SW 1271 (cell line): ENCODE measurements at regions not wholly inside any gene's neighbourhood (a gene's known extent, or its start where the extent isn't known, plus 50 kb on each side); places are given as distances from the start of the nearest gene placed in this dataset.
A peak's percentile ranks its signal among the peaks of the same experiment; 100 is the strongest.

ENCODE experiments used
- DNase-seq, 2 experiments: peaks; one replicate each; lab custom pipeline; 2025; lab: John Stamatoyannopoulos, UW

DNA sequence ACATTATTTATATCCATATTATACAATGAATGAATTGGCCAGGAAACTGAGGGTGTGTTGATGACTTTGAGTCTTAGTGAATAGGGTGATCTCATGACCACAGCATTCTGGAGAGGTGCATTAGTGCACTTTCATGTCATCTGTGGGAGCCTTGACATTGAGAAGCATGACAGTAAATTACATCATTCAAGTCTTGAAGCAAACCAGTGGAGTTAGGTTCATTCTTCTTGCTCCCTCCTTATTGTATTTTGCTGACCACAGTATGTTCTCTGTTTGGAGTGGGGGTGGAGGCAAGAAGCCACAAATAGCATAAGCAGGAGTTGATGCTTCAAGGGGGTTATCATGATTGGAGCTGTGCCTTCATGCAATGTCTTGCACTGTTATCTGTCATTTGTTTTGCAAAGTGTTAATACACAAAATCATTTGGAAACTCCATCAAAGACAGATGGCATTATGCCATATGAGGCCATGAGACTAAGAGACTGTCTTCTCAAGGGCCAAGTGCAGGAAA is 680.2 kb downstream of the NYAP2 start:
- DNase-seq: no peak

DNA sequence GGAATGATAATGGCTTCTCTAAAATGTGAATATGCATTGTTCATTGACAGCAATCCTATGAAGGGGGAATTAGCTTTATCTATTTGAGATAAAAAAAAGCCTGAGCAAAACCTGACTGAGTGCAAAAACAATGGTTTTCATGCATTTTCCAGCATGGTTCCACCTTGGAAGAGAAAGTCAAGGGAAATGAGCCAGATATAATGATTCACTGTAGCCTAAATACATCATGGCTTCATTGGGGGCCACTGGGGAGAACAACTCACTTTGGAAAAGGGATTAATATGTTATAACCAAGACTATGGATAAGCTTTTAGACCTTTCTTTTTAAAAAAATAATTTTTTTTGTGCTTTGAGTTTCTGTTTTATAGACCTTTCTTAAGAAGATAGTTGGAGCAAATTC is 679.7 kb downstream of the NYAP2 start:
- no peak for DNase-seq

DNA sequence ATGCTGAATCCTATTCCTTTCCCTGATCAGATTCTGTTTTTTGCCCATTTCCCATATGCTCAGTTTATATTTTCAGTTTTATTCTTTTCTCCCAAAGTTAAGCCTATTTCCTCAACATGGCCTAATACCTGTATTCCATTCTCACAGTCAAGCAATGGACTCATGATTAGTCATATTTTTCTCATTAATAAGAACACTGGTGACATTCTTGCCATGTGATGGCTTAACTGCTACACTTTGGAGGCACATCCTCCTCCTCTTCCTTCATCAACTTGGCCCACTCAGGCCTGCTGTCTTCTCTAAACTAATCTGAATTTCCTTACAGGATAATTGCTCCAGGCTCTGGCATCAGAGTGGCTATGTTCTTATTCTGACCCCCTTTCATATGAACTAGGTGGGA is 679.2 kb downstream of the NYAP2 start:
- DNase-seq: no peak

DNA sequence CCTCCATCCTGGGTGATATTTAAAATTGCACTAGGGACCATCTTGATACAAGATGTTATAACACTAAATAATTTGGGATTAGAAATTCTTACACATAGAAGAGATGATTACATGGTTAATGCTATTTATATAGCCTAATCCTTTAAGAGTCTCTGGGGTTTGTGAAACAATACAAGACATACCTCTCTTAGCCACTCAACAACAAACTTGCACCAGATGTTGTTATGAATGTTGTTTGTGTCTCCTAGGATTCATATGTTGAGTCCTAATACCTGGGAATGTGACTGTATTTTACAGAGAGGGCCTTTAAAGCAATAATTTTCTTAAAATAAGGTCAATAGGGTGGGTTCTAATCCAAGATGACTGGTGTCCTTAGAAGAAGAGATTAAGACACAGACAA is 678.3 kb downstream of the NYAP2 start:
- DNase-seq: no peak

DNA sequence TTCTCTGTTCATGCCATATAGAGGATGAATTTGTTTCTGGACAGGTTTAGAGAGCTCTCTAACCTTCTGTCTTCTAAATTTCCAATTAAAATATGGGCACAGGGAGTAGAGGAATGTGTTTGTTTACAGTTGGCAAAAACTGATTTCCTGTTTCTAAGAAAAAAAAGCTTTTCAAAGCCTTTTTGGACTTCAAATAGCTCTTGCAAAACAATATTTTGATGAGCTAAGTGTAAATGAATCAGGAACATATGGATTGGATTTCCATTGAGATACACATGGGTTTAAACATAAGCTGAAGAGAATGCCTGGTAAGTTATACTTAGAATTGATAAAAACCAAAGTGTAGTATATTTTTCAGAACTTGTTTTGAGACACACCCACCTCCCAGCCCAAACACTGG is 677.5 kb downstream of the NYAP2 start:
- DNase-seq: no peak

DNA sequence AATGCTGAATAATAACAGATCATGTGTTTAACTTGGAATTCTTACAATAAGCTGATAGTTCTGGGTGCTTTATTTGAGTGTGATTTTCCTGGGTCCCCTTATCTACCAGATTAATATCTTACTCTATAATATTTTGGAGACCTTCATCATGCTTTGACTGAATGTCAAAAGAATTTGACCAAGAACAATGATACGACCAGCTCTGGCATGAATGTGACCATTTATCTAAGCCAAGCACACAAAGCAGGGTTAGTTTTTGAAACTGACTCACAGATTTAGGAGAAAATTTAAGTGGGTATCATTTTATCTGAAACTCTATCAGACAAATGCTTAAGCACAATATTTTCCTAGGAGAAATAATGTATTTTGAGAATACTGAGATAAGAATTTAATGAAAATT is 677.0 kb downstream of the NYAP2 start:
- no peak for DNase-seq

DNA sequence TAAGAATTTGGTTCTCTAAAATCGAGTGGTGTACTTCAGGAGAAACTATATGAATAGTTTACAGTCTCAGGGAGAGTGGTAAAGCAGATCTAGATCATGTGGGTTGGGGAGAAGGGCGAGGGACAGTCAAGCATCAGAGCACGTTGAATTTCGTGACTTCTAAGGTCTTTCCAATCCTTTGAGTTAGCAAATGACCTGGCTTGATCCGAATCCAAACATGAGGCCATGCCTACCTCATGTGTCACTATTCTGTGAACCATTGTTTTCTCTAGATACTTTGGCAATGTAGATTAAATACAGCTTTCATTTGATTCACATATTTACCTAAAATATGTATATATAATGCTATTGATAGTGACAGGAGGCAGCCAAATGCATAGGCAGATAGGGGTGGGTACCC is 674.9 kb downstream of the NYAP2 start:
- DNase-seq: no peak

DNA sequence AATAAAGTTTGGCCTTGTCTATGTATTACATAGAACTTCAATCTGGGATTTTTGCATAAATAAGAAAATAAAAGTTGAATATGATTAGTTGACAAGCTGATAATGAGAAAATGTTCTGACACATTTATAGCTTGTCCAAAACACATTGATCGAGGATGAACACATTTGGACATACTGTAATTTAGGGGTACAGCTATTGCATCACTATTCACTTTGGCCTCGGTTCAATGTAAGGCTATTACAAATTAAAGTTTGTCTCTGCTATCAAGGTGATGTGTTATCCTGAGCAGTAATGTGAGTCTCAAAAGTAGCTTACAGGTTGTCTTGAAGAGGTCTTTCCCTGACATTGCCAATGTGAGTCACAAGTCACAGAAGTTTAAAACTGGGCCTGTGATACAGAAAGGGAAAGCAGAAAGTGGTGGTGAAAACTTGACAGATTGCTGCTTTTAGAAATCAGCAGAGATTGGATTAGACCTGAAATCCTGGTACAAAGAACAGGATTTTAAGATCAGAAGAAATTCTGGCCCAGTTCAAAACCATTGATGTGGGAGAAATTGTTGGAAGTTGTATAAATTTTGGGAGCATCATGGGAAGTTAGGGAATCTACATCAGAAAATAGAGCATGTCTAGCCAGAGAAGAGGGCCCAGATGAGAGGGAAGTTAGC is 674.1 kb downstream of the NYAP2 start:
- DNase-seq: no peak

DNA sequence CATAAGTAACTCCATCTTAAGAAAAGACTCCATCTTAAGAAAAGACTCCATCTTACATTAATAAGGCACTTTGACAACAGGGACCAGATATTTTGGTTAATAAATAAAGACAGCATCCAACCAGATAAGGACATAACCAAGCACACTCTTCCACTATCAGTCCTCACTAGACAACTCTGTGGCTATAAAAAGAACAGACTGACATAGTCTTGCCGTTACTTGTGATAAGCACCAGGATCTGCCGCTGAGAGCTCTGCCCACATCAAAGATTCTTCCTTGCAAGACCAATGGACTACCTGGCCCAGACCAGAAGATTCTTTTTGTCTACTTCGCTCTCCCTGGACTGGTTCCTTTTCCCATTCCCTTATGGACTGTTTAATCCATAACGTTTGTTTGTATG is 667.4 kb downstream of the NYAP2 start:
- no peak for DNase-seq

DNA sequence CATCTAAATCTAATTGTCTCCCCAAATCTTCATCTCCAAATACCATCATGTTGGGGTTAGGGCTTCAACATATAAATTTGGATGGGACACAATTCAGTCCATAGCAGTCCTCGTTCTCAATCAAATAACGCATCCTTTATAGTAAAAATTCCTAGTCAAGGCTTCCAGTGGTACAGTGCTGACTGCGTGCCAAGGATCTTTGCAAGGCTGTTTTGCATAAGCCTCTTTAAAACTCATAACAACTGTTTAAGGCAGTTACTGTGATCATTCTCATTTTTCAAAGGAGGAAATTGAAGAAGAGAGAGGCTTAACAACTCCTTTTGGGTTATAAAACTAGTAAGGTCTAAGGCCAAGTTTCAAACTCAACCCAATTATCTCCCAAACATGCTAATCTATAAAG is 666.9 kb downstream of the NYAP2 start:
- DNase-seq: no peak

DNA sequence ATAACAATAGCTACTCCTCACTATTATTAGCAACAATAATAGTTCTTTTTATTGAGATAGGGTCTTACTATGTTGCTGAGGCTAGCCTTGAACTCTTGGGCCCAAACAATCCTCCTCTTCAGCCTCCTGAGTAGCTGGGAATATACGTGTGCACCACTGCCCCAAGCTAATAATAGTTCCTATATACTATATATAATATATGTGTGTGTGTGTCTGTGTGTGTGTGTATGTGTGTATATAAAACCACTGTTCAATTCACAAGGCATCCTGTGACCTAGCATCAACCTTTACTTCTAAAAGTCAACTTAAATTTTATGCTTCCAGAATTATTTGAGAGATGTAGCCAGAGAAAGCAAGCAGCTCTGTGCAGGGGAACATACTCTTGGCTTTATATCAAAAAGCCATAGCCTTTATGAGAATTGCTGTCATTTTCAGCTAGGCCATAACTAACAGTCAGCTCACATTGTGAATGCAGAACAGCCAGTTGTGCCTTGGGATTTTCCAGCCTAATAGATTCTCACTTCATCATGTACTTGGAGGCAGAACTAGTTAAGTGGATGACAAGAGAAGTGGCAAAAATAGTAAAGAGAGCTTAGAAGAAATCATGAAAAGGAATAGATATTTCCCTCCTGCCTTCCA is 665.5 kb downstream of the NYAP2 start:
- no peak for DNase-seq

DNA sequence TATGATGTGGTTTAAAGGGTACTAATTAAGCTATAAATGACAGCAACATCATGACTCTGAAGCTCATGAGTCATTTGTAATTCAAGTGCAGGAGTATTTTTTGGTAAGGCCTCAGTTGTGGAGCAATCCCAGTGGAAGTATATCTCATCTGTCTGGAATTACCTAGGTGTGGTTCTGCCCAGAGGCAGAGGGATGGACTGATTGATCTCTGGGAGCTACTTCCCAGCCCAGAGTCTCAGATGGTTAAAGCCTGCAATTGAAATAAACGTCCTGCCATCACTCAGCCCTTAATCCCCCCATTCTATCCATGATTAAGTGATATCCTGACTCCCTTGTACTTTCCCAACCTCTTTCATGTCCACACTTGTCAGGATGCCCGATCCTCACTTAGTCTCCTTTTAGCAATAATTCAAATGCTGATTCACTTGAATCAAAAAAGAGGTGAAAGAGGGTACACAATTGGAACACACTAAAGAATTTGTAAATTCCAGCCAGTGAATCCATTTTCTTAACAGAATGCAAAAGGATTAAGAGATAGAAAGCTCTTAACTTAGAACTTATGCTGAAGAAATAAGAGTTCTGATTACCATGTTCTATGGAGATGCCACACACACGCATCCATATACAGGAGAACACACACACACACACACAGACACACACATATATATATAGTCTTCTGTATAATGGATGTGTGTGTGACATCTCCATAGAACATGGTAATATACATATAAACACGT is 664.4 kb downstream of the NYAP2 start:
- no peak for DNase-seq

DNA sequence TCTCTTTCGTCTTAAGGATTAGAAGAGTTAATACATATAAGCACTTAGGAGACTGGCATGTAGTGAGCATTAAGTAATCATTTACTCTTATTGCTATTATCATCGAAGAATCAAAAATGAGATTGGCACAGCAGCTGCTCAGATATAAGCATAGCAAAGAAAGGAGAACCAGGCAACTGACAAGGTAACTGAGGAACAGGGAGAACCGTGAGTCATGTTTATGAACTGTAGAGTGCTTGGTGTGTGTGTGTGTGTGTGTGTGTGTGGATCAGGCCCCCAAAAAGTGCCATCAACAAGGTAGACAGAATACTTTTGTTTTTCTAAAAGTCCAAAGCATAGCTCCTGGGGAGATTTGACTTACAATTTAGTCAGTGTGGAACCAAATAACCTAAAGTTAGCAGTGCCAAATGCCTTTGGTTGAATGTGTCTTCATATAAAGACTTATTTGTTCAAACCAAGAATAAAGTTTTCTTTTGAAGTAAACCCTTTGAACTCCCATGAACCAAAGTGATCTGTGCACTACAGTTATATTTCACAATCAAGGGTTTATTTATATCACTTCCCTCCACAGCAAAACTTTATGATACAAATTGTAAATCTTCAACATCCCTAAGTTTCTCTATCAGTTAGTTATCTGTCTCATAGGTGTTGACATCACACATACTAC is 660.6 kb downstream of the NYAP2 start:
- no peak for DNase-seq

DNA sequence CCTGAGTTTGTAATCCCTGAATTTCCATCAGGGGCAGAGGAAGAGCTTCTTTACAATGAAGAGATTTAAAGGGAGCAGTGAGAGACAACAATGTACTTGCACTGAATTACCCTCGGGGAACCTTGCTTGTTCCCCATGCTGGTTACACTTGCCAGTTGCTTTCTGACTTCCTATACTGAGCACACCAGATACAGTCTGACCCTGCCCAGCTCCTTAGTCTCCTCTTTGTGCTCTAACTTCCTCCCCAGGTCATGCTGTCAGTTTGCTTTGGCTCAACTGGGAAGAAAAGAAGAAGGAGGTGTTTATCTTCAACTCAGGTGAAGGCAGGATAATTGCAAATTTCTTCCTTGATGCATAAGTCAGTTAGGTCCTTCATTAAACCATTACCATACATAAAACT is 658.4 kb downstream of the NYAP2 start:
- DNase-seq: no peak

DNA sequence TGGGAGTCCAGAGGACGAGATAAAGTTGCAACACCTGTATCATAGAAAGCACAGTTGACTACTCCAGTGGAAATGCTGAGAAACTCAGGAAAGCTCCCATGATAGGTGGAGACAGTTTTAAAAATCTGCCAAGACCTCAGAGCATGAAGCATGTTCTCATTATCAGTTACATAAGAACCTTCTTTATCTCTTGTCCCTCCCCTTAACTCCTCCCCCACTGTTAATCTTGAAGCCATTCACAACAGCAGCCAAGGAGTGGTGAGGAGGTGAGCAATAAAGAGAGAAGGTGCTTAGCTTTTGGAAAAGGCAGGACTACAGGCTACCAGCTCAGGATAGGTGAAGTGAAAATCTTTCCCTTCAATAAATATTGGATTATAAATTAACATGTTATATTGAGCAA is 657.9 kb downstream of the NYAP2 start:
- DNase-seq: no peak

DNA sequence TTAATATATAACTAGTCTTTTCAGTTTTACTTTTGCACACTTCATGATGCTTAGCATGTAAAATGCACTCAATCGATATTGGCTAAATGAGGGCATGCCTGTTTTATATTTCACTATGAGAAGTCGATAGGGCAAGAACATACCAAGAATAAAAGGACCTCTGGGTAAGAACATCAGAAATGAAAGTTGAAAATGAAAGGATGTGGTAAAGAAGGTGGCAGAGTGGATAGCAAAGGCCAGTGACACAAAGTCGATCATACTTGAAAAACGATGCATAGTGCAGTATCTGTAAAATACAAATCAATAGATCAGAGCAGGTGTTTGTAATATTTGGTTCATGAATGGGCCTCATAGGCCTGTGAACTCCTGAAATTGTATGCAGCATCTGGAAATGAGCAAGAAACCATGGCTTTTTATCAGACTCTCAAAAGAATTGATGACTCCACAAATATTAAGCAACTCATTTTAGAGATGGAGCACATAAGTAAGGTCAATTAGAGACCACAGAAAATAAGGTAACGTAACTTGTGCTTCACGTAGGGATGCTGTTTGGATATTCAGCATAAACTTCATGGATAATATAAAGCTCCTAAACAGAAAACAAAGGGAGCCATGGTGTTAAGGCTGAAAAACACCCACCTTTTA is 653.4 kb downstream of the NYAP2 start:
- no peak for DNase-seq

DNA sequence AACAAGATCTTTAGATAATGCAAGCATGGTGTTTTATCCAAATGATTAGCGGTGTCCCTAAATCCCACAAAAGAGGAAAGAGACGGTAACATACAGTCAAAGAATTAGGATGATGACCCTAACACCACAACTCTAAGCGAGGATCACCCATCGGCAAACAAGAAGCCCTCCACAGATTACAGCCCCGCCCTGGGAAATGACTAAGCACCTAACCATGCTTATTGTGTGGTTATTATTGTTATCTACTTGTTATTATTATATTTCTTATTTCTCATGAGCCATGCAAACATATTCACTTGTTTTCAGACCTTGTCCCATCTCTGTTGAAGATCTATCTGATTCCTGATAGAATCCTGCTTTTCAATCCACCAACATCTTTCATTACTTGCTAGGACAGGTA is 651.3 kb downstream of the NYAP2 start:
- DNase-seq: no peak

DNA sequence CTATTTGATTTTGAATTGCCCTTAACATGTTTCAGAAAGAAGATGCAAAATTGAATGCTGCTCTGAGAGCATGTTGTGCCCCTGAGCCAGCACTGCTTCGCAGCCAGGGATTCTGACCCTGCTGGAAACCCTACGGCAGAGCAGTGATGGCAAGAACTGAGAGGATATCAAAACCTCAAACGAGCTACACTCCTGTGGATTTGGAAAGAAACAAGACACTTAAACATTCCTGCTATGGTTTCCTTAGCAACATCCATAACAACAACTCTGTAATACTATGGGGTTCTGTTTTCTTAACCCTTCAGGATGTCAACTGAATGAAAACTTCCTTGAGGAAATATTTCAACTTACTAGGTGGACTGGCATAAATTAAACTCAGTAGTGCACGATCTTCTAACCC is 649.1 kb downstream of the NYAP2 start:
- DNase-seq: peak in 1 of 2 experiments; percentile 74

DNA sequence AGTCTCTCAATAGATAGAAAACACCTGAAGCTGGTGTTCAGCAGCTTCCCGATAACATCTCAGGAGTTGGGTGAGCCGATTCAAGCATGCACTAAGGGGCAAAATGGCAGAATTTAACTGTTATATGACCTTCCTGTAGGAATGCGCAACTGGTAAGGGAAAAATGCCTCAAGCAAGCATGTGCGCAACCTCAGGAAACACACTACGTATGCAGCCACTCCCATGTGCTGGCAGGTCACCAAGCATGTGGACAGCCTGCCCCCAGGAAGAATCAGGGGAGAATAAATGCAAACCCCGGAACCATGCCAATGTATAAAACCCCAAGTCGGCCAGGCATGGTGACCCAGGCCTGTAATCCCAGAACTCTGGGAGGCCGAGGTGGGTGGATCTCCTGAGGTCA is 645.6 kb downstream of the NYAP2 start:
- DNase-seq: no peak

DNA sequence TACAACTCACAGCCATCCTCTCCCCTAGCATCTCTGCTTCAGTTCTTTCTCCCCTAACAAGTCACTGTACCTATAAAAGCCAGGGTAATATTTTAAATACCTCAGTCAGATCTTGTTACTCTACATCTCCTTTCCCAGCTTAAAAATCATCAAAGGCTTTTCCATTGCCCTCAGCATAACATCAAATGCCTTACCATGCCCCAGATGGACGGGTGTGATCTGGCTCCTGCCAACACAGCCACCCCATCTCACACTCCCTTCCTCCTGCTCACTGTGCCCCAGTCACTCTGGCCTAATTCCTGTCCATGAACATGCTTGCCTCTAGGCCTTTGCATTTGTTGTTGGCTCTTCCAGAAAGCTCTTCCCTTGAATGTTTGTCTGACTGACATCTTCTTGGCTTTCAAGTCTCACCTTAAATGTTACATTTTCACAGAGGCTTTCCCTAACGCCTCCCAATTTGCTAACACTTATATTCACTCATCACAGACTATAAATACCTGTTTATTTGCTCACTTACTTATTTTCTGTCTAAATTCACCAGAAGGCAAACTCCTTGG is 640.9 kb downstream of the NYAP2 start:
- DNase-seq: no peak

DNA sequence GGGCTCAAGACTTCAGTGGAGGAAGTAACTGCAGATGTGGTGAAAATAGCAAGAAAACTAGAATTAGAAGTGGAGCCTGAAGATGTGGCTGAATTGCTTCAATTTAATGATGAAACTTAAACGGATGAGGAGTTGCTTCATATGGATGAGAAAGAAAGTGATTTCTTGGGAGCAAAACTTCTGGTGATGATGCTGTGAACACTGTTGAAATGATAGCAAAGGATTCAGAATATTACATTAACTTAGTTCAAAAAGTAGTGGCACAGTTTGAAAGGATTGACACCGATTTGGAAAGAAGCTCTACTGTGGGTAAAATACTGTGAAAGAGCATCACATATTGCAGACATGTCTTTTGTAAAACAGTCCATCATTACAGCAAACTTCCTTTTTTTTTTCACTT is 638.0 kb downstream of the NYAP2 start:
- DNase-seq: no peak
